ENCODE measurements at regions not wholly inside any gene's neighbourhood (a gene's known extent, or its start where the extent isn't known, plus 50 kb on each side); places are given as distances from the start of the nearest gene placed in this dataset.

DNA sequence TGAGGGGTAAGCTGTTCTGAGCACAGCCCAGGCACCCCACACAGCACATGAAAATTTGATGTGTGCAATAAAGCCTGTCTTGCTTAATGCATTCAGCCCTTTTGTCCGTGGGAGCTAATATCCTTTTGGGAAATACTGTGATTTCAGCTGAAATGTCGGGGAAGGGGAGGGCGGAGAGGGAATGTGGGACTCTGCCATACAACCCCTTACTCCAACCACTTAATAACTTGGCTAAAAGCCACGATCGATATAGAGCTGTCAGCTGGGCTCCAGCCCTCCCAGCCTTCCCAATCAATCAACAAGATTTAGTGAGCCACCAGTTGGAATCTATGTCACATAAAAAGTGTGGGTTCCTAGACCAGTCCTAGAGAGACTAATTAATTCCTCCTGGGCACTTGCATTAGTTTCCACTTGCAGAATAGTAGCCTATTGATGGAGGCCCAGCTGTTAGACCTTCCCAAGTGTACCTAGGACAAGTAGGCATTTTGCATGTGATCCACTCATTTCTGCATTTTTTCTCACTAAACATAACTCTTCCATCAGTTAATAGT, 82.7 kb upstream of the PIRT start:
- no peak for TF ChIP-seq POLR2A (IDR thresholded peaks at IDR 0.05)
- TF ChIP-seq, protein P1, sequence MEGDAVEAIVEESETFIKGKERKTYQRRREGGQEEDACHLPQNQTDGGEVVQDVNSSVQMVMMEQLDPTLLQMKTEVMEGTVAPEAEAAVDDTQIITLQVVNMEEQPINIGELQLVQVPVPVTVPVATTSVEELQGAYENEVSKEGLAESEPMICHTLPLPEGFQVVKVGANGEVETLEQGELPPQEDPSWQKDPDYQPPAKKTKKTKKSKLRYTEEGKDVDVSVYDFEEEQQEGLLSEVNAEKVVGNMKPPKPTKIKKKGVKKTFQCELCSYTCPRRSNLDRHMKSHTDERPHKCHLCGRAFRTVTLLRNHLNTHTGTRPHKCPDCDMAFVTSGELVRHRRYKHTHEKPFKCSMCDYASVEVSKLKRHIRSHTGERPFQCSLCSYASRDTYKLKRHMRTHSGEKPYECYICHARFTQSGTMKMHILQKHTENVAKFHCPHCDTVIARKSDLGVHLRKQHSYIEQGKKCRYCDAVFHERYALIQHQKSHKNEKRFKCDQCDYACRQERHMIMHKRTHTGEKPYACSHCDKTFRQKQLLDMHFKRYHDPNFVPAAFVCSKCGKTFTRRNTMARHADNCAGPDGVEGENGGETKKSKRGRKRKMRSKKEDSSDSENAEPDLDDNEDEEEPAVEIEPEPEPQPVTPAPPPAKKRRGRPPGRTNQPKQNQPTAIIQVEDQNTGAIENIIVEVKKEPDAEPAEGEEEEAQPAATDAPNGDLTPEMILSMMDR (IDR thresholded peaks at IDR 0.05), result no peak
- DNase-seq, result no peak
- no peaks in the 10 kb centered on the region for H3K27me3 ChIP-seq
- WGBS, 2 donors, result 78 to 80% methylated on average over 5 of the region's 5 CpGs
- H3K27ac ChIP-seq, result no peak overlapping the region
- H3K4me3 ChIP-seq, result no peak overlapping the region
- intact Hi-C loops (cut with DNase I; ENCODE audit: low total_unique reads), result no loop called here
- H3K4me1 ChIP-seq, result no peaks in the 10 kb centered on the region
- no peaks in the 10 kb centered on the region for H3K9me3 ChIP-seq
- H3K36me3 ChIP-seq (ENCODE audit: low read depth, missing control alignments), result no peaks in the 10 kb centered on the region

DNA sequence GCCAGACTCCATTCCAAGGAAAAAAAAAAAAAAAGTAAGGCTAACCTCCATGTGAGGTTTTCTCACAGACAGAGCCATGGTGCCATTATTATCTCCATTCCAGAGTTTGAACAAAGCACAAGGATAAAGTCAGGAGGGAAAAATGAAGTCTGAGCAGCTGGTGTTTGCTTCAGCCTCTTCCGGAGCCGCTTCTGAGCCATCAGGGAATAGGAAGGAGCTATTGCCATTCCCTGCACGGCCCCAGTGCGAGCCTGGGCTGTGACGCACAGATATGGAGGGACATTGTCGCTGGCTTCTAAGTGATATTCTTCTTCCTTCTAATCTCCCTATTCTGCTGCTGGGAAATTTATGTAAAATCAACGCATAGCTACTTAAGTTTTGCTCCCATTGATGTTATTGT, 69.5 kb upstream of the PIRT start:
- H3K27ac ChIP-seq, result no peak overlapping the region
- H3K27me3 ChIP-seq, result no peaks in the 10 kb centered on the region
- intact Hi-C loops (cut with DNase I; ENCODE audit: low total_unique reads), result no loop called here
- TF ChIP-seq, protein P1 (IDR thresholded peaks at IDR 0.05), result no peak
- no peak for TF ChIP-seq POLR2A (IDR thresholded peaks at IDR 0.05)
- H3K9me3 ChIP-seq, result no peaks in the 10 kb centered on the region
- H3K4me3 ChIP-seq, result no peak overlapping the region
- 78 to 90% methylated on average over 7 of the region's 7 CpGs for WGBS, 2 donors
- no peak for DNase-seq
- no peaks in the 10 kb centered on the region for H3K4me1 ChIP-seq
- no peaks in the 10 kb centered on the region for H3K36me3 ChIP-seq (ENCODE audit: low read depth, missing control alignments)

DNA sequence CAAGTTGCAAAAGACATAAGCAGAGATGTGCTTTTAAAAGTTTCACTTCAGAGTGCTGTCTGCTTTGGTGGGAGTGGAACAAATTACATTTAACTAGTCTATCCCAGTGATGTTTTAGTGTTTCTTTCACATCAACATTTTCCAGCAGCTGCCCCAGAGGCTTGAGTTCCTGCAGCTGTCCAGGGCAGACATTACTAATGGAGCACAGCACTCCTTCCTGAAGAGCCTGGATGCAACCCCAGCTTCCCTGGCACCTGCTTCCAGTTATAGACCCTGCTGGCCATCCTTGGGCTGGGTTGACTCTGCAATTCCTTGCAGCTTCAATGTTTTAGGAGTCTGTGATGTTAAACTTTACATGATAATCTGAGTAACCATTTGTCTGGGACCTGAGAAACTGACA, 61.4 kb upstream of the PIRT start:
- DNase-seq, result no peak
- intact Hi-C loops (cut with DNase I; ENCODE audit: low total_unique reads), result no loop called here
- Histone ChIP-seq H3K4me1 (no peaks in the 10 kb centered on the region), H3K27me3 (no peaks in the 10 kb centered on the region), H3K36me3 (ENCODE audit: low read depth, missing control alignments) (no peaks in the 10 kb centered on the region), H3K9me3 (no peaks in the 10 kb centered on the region), H3K4me3 (no peak overlapping the region), H3K27ac (no peak overlapping the region)
- TF ChIP-seq, protein P1 (IDR thresholded peaks at IDR 0.05), result no peak
- no peak for TF ChIP-seq POLR2A (IDR thresholded peaks at IDR 0.05)

DNA sequence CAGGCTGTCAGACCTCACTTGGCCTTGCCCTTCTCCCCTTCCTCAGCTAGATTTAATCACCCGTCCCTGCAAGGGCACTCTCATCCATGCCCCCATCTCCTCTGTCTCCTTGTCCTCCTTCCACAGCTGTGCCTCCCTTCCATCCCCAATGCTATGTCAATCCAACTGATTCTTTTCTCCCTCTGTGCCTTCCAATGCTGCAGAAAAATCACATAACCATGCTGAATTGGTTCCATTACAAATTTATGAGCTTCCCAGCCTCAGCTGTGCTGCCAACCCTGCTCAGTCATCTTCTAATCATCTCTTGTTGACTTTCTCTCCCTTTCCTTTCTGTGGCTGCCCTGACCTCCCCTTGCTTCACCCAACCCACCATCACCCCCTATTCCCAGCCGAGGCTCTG, 56.3 kb upstream of the PIRT start:
- WGBS, 2 donors, result 69 to 79% methylated on average over 2 of the region's 2 CpGs
- TF ChIP-seq, protein P1 (IDR thresholded peaks at IDR 0.05), result no peak
- no peak for TF ChIP-seq POLR2A (IDR thresholded peaks at IDR 0.05)
- no peaks in the 10 kb centered on the region for H3K9me3 ChIP-seq
- intact Hi-C loops (cut with DNase I; ENCODE audit: low total_unique reads), result no loop called here
- H3K36me3 ChIP-seq (ENCODE audit: low read depth, missing control alignments), result no peaks in the 10 kb centered on the region
- no peak overlapping the region for H3K4me3 ChIP-seq
- no peaks in the 10 kb centered on the region for H3K27me3 ChIP-seq
- no peak overlapping the region for H3K27ac ChIP-seq
- H3K4me1 ChIP-seq, result no peaks in the 10 kb centered on the region
- no peak for DNase-seq

DNA sequence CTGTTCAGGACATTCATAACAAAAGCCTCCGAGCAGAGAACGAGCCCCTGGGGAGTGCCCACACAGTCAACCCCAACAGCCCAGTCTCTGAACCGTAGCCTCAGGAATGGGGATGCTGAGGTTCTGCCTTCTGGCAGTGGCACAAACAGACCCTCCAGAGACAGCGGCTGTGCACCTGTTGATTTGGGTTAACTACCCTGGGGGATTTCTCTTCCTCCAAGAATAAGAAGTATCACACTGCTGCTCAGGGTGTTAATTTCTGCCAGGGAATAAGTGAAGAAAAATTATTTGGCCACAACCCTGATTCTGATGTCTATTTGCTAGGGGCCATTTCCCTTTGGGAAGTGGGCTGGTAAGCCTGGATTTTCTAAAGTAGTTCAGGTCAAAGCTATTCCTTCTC, 51.0 kb upstream of the PIRT start:
- H3K36me3 ChIP-seq (ENCODE audit: low read depth, missing control alignments), result no peaks in the 10 kb centered on the region
- H3K4me3 ChIP-seq, result no peak overlapping the region
- no peak for TF ChIP-seq POLR2A (IDR thresholded peaks at IDR 0.05)
- TF ChIP-seq, protein P1 (IDR thresholded peaks at IDR 0.05), result no peak
- 72 to 79% methylated on average over 4 of the region's 4 CpGs for WGBS, 2 donors
- DNase-seq, result no peak
- intact Hi-C loops (cut with DNase I; ENCODE audit: low total_unique reads), result no loop called here
- no peaks in the 10 kb centered on the region for H3K4me1 ChIP-seq
- H3K27ac ChIP-seq, result no peak overlapping the region
- H3K27me3 ChIP-seq, result no peaks in the 10 kb centered on the region
- H3K9me3 ChIP-seq, result no peaks in the 10 kb centered on the region

Data from testis (tissue), 2 donors.